Smooth muscle cell (in vitro differentiated cells): ENCODE measurements at regions not wholly inside any gene's neighbourhood (a gene's known extent, or its start where the extent isn't known, plus 50 kb on each side); places are given as distances from the start of the nearest gene placed in this dataset.

Experiments
- DNase-seq: peaks from one replicate; lab custom pipeline; 2025; ENCODE audit not compliant: unreplicated experiment; lab: John Stamatoyannopoulos, UW
- H2AFZ ChIP-seq: fragments of 200-600 bp; sonication (generic); 2 replicates; pipeline ENCODE4 v1.6.0; 2016; ENCODE audit warnings: antibody characterized with exemption, low read depth, mild to moderate bottlenecking
- H3F3A ChIP-seq: fragments of 200-600 bp; sonication (generic); 2 replicates; pipeline ENCODE4 v1.6.0; 2017; ENCODE audit warnings: antibody characterized with exemption, low read depth
- H3K27ac ChIP-seq: fragments of 200-600 bp; sonication (generic); 2 replicates; pipeline ENCODE4 v1.5.1; 2016; ENCODE audit warnings: low read depth, mild to moderate bottlenecking
- H3K27me3 ChIP-seq: fragments of 200-600 bp; sonication (generic); 2 replicates; pipeline ENCODE4 v1.6.1; 2016; ENCODE audit warnings: low read depth, mild to moderate bottlenecking
- H3K36me3 ChIP-seq: fragments of 200-600 bp; sonication (generic); 2 replicates; pipeline ENCODE4 v1.5.1; 2016; ENCODE audit warnings: low read depth
- H3K4me1 ChIP-seq: fragments of 200-600 bp; sonication (generic); 2 replicates; pipeline ENCODE4 v1.5.1; 2016; ENCODE audit warnings: low read depth
- H3K4me2 ChIP-seq: fragments of 200-600 bp; sonication (generic); 2 replicates; pipeline ENCODE4 v1.6.0; 2016; ENCODE audit warnings: mild to moderate bottlenecking
- H3K4me3 ChIP-seq: fragments of 200-600 bp; sonication (generic); 2 replicates; pipeline ENCODE4 v1.5.1; 2016; ENCODE audit warnings: mild to moderate bottlenecking
- H3K79me2 ChIP-seq: fragments of 200-600 bp; sonication (generic); 2 replicates; pipeline ENCODE4 v1.6.0; 2016; ENCODE audit warnings: low read depth, mild to moderate bottlenecking
- H3K9ac ChIP-seq: fragments of 200-600 bp; sonication (generic); 2 replicates; pipeline ENCODE4 v1.6.0; 2016; ENCODE audit warnings: low read depth
- H3K9me3 ChIP-seq: fragments of 200-600 bp; sonication (generic); replicated peaks from 2 replicates; pipeline ENCODE4 v1.5.1; 2016; ENCODE audit warnings: low read depth
- H4K20me1 ChIP-seq: fragments of 200-600 bp; sonication (generic); 2 replicates; pipeline ENCODE4 v1.6.0; 2016; ENCODE audit warnings: low read depth
- WGBS: methylation state at CpG from one replicate; pipeline ENCODE4 v1.1.7; 2016; ENCODE audit warnings: low lambda C conversion rate; 5-methylcytosine and 5-hydroxymethylcytosine counted together
- TF ChIP-seq, protein P1 (sequence below): fragments of 200-600 bp; sonication (generic); IDR thresholded peaks from 2 replicates; pipeline ENCODE4 v1.5.1; 2017; ENCODE audit warnings: borderline replicate concordance, mild to moderate bottlenecking, antibody characterized with exemption; ENCODE audit not compliant: insufficient read depth, poor library complexity, severe bottlenecking

DNA sequence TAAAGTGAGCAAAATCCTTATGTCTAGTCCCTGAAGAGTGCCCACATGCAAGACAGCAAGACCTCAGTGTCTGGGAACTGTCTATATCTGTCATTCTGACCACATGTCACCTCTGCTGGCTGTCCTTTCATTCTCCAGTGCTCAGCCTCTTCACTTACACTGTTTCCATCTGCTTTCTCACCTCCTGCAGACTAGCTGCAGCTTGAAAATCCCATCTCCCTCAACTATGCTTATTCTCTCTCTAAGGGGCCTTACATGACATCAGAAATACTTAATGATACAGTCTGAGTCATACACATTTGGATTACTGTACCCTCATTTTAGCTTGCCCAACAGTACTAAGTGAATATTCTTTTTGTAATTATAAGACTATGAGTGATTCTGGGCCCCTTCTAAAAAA is 587.8 kb downstream of the EPM2A start:
- H3K4me1 ChIP-seq: peaks cover 5% of the 10 kb centered on the region
- H3K79me2 ChIP-seq: no peaks in the 10 kb centered on the region
- H3K27me3 ChIP-seq: no peaks in the 10 kb centered on the region
- no peaks in the 10 kb centered on the region for H3K9me3 ChIP-seq
- no peak for DNase-seq
- no peak overlapping the region for H3K9ac ChIP-seq
- no peak overlapping the region for H3K4me3 ChIP-seq
- H3K27ac ChIP-seq: peak overlapping the region; percentile 83
- H3F3A ChIP-seq: peaks cover 4% of the 10 kb centered on the region
- H2AFZ ChIP-seq: no peak overlapping the region
- H3K36me3 ChIP-seq: no peaks in the 10 kb centered on the region
- no peaks in the 10 kb centered on the region for H4K20me1 ChIP-seq
- TF ChIP-seq, protein P1, sequence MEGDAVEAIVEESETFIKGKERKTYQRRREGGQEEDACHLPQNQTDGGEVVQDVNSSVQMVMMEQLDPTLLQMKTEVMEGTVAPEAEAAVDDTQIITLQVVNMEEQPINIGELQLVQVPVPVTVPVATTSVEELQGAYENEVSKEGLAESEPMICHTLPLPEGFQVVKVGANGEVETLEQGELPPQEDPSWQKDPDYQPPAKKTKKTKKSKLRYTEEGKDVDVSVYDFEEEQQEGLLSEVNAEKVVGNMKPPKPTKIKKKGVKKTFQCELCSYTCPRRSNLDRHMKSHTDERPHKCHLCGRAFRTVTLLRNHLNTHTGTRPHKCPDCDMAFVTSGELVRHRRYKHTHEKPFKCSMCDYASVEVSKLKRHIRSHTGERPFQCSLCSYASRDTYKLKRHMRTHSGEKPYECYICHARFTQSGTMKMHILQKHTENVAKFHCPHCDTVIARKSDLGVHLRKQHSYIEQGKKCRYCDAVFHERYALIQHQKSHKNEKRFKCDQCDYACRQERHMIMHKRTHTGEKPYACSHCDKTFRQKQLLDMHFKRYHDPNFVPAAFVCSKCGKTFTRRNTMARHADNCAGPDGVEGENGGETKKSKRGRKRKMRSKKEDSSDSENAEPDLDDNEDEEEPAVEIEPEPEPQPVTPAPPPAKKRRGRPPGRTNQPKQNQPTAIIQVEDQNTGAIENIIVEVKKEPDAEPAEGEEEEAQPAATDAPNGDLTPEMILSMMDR: no peak
- peak overlapping the region; percentile 46 for H3K4me2 ChIP-seq

DNA sequence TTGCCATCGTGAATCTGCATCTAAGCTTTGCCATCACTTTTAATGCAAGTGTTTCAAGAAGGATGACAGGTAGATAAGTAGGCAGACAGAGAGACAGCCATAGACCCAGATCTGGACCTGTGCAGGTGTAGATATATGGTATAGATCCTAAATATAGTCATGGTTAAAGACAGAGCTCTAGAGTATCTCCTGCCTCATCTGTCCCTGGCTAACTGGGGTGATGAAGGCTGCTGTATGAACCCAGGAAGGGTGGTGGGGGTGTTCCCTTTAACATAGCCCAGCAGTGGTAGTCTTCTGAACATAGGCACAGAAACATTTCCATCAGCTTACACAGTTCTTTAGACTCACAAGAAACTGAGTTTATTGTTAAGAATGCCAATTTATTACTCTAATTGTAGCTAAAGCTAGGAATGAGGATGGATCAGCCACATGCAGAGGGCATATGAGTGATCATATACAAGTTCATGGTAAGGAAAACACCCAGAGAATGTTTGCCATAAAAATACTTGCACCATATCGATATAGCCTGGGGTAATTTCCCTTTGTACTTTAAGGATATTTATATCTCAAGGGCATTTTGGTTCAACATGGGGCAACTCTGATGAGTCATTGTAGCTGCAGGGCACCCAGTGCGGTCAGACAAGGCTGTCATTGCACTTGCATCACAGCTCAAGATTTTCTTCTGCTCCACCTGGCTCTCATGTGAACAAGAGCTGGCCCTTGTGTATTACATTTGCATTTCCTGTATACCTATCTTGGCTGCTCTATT is 587.2 kb downstream of the EPM2A start:
- H3K27me3 ChIP-seq: no peaks in the 10 kb centered on the region
- H3K4me2 ChIP-seq: peak overlapping the region; percentile 46
- H3K4me3 ChIP-seq: no peak overlapping the region
- no peaks in the 10 kb centered on the region for H3K79me2 ChIP-seq
- H2AFZ ChIP-seq: no peak overlapping the region
- no peak for DNase-seq
- no peak overlapping the region for H3K9ac ChIP-seq
- H3K27ac ChIP-seq: peak overlapping the region; percentile 83
- no peaks in the 10 kb centered on the region for H3K9me3 ChIP-seq
- no peaks in the 10 kb centered on the region for H4K20me1 ChIP-seq
- TF ChIP-seq, protein P1: no peak
- H3K36me3 ChIP-seq: no peaks in the 10 kb centered on the region
- peaks cover 4% of the 10 kb centered on the region for H3F3A ChIP-seq
- H3K4me1 ChIP-seq: peaks cover 5% of the 10 kb centered on the region
- 42% methylated on average over 3 of the region's 3 CpGs for WGBS

DNA sequence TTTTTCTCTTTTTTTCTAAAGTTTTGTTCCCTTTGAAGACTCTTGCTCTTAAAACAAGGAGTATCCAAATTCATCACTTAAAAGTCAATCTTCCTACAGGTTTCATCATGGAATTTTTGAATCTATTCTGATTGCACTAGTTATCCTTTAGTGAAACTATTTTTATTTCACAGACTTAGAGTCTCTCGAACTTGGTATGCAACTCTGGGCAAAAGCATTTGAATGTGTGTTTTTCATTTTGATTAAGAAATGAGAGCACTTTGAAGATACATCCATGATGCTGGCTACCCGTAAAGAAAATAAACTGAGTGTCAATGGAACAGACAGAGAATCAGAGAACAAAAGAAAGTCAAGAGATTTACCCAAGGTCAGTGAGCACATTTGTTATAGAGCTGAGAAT is 586.5 kb downstream of the EPM2A start:
- TF ChIP-seq, protein P1: no peak
- Histone ChIP-seq H4K20me1 (no peaks in the 10 kb centered on the region), H3F3A (peaks cover 4% of the 10 kb centered on the region), H3K79me2 (no peaks in the 10 kb centered on the region), H3K36me3 (no peaks in the 10 kb centered on the region), H3K27ac (peak overlapping the region; percentile 83), H3K4me3 (no peak overlapping the region), H3K9ac (no peak overlapping the region), H3K9me3 (no peaks in the 10 kb centered on the region), H3K4me2 (no peak overlapping the region), H3K27me3 (no peaks in the 10 kb centered on the region), H2AFZ (no peak overlapping the region), H3K4me1 (peaks cover 5% of the 10 kb centered on the region)
- no peak for DNase-seq
- WGBS: 74% methylated on average over 2 of the region's 2 CpGs

DNA sequence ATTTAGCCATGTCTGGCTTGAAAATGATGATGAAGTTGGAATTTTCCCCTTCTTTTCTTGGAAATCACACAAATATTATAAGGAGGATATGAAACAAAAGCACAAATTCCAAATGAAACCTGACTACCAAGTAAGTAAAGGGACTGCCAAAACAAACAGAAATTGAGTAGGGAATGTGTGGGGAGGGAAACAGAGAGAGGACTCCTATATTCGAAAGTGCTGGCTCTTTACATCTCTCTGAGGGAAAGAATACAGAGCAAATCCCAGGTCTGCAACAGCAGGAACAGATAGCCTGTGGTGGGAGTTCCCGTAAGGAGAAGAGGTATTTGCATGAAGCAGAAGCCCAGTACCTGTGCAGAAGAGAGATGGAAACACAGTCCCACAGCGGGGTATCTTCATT is 583.7 kb downstream of the EPM2A start:
- DNase-seq: no peak
- H3K4me1 ChIP-seq: peaks cover 5% of the 10 kb centered on the region
- H3K9me3 ChIP-seq: no peaks in the 10 kb centered on the region
- H3K9ac ChIP-seq: no peak overlapping the region
- no peaks in the 10 kb centered on the region for H3K36me3 ChIP-seq
- peaks cover 4% of the 10 kb centered on the region for H3F3A ChIP-seq
- TF ChIP-seq, protein P1: no peak
- H2AFZ ChIP-seq: no peak overlapping the region
- H3K4me3 ChIP-seq: no peak overlapping the region
- H3K27me3 ChIP-seq: no peaks in the 10 kb centered on the region
- H3K4me2 ChIP-seq: no peak overlapping the region
- H4K20me1 ChIP-seq: no peaks in the 10 kb centered on the region
- no peak overlapping the region for H3K27ac ChIP-seq
- H3K79me2 ChIP-seq: no peaks in the 10 kb centered on the region
- WGBS: 89% methylated on average over 3 of the region's 3 CpGs
